WERI-Rb-1 (cell line): ENCODE measurements at regions not wholly inside any gene's neighbourhood (a gene's known extent, or its start where the extent isn't known, plus 50 kb on each side); places are given as distances from the start of the nearest gene placed in this dataset.

ENCODE experiments used
- DNase-seq: peaks from one replicate; pipeline ENCODE4 v3.0.0-alpha.2; 2020
- H3K27ac ChIP-seq: fragments of 250-450 bp; sonication (Bioruptor Pico); 2 replicates; pipeline ENCODE4 v1.5.1; 2020; ENCODE audit warnings: mild to moderate bottlenecking, moderate library complexity
- H3K27me3 ChIP-seq: fragments of 250-450 bp; sonication (Bioruptor Pico); 2 replicates; pipeline ENCODE4 v1.5.1; 2021; ENCODE audit warnings: mild to moderate bottlenecking, low read depth, moderate library complexity; ENCODE audit not compliant: insufficient read depth, severe bottlenecking
- H3K36me3 ChIP-seq: fragments of 250-450 bp; sonication (Bioruptor Pico); 2 replicates; pipeline ENCODE4 v1.5.1; 2020; ENCODE audit warnings: mild to moderate bottlenecking, moderate library complexity
- H3K4me3 ChIP-seq: 2 replicates; pipeline ENCODE4 v1.5.1; 2011; ENCODE audit warnings: low read depth, mild to moderate bottlenecking, control low read depth, low read length
- H3K9me3 ChIP-seq: fragments of 250-450 bp; sonication (Bioruptor Pico); 2 replicates; pipeline ENCODE4 v1.5.1; 2021; ENCODE audit warnings: mild to moderate bottlenecking, moderate library complexity; ENCODE audit not compliant: severe bottlenecking
- TF ChIP-seq, protein P1 (sequence below): IDR thresholded peaks from 2 replicates; pipeline ENCODE4 v1.5.1; 2011; ENCODE audit warnings: low read depth, mild to moderate bottlenecking, control low read depth, inconsistent platforms, low read length

DNA sequence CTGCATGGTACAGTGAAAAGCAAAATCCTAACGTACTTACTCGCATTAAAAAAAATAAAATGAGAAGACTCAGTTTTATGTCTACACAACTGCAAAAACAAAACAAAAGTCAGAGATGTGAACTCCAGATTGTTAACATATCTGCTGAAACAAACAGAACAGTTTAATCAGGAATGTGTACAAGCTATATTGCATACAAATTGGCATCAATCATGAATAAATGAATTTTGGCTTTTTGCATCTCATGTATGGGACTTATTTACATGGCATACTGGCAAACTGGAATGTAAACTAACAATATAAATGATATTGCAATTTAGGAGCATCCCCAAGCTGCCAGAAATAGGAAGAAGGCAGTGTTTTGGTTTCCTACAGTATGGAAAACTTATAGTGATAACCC lies 79.6 kb upstream of the NSMCE3 start:
- Histone ChIP-seq H3K27ac (no peak overlapping the region), H3K9me3 (no peaks in the 10 kb centered on the region), H3K4me3 (no peak overlapping the region), H3K27me3 (peaks cover 89% of the 10 kb centered on the region), H3K36me3 (no peaks in the 10 kb centered on the region)
- TF ChIP-seq, protein P1, sequence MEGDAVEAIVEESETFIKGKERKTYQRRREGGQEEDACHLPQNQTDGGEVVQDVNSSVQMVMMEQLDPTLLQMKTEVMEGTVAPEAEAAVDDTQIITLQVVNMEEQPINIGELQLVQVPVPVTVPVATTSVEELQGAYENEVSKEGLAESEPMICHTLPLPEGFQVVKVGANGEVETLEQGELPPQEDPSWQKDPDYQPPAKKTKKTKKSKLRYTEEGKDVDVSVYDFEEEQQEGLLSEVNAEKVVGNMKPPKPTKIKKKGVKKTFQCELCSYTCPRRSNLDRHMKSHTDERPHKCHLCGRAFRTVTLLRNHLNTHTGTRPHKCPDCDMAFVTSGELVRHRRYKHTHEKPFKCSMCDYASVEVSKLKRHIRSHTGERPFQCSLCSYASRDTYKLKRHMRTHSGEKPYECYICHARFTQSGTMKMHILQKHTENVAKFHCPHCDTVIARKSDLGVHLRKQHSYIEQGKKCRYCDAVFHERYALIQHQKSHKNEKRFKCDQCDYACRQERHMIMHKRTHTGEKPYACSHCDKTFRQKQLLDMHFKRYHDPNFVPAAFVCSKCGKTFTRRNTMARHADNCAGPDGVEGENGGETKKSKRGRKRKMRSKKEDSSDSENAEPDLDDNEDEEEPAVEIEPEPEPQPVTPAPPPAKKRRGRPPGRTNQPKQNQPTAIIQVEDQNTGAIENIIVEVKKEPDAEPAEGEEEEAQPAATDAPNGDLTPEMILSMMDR = no peak
- DNase-seq = no peak

DNA sequence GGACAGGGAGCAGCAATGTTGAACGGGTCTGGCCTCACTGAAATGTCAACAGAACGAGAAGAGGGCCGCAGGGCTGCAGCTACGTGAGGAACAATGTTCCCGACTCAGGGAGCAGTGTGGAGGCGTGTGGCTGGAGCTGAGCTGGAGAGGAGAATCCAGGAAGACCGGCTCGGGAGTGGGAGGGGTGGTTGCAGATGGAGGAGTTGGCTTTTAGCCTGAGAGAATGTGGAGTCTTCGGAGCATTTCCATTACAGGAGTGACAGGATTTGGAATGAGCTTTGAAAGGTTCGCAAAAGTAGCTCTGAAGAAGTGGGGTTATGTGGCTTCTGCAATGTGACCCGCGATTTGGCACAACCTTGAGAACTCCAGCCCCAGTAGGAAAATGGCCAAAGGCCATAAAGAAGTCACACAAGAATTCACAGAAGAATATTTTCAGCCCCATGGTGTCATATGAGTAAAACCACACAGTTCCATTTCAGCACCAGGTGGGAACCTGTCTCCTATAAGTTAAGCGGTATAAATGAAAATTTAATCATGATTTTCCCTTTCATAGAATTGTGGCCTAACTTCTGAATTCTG lies 78.8 kb upstream of the NSMCE3 start:
- TF ChIP-seq, protein P1 = no peak
- Histone ChIP-seq H3K36me3 (no peaks in the 10 kb centered on the region), H3K27ac (no peak overlapping the region), H3K9me3 (no peaks in the 10 kb centered on the region), H3K27me3 (peaks cover 89% of the 10 kb centered on the region), H3K4me3 (no peak overlapping the region)
- no peak for DNase-seq

DNA sequence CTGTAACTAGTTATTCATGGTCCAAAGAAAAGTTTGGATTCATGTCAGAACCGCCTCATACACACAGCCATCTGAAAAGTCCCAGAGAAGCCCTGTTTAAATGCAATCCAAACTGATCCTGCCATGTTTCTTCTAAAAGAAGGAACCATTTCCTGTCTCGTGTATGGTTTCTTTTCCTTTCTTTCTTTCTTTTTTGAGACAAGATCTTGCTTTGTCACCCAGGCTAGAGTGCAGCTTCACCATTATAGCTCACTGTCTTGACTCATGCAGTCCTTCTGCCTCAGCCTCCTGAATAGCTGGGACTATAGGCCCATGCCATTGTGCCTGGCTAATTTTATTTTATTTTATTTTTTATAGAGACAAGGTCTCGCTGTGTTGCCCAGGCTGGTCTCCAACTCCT lies 77.4 kb upstream of the NSMCE3 start:
- Histone ChIP-seq H3K9me3 (no peaks in the 10 kb centered on the region), H3K4me3 (no peak overlapping the region), H3K36me3 (no peaks in the 10 kb centered on the region), H3K27ac (no peak overlapping the region), H3K27me3 (peaks cover 92% of the 10 kb centered on the region)
- TF ChIP-seq, protein P1 = no peak
- DNase-seq = no peak

DNA sequence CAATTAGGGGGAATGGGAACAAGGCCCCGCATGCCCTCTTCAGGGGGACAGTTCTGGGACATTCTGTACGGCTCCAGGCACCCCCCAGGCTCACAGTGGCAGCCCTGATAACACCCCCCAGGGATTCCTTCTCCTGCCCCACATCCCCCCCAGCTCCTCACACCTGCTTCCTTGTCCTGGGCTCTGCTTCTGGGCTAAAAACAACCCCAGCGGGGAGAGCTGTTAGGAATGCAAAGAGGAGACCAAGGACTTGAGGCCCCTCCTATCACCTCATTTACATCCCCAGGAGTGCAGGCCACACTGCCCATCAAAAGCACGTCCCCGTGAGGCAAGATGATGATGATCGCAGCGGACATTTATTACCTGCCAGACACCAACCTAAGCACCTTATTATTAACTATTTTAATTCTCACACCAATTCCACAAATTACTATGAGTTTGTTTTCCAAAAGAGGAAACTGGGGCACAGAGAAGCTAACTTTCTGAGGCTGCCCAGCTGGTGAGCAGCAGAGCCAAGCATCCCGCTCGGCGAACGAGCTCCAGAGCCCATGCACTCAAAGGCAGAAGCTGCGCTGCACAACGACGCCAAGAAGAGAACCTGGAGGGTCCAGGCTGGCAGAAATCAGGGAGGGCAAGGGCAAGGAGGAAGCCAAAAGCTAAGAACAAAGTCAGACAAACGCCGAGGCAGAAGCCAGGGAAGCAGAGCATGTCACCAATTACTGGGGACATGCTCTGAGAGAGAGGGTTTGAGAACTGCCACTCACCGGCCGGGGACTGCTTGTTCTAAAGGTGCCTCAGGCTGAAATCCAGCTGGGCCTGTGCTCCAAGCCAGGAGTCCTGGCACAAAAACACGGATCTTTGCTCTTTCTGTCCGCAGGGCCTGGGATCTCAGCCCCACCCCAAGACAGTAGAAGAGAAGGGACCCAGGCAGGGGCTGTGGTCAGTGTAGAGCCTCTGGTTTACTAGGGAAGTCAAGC lies 76.2 kb upstream of the NSMCE3 start:
- H3K36me3 ChIP-seq = no peaks in the 10 kb centered on the region
- H3K27ac ChIP-seq = no peak overlapping the region
- H3K27me3 ChIP-seq = peaks cover 98% of the 10 kb centered on the region
- TF ChIP-seq, protein P1 = no peak
- DNase-seq = no peak
- no peak overlapping the region for H3K4me3 ChIP-seq
- H3K9me3 ChIP-seq = no peaks in the 10 kb centered on the region

DNA sequence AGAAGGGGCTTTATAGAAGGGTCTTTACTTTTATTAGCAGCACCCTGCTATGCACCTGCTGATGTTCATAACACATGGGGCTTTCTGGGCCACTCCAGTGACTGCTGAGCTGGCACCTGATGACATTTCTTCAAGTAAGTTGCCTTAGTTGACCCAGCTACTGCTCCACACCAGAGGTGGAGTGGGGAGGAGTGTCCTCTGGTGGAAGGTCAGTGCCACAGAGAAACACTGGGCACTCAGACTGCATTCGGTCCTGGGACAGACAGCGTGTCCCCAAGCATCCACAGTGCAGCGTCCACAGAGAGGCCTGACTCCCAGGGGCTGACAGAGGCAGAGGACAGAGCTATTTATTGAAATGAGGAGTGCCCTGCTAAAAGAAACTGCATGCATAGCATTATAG lies 74.9 kb upstream of the NSMCE3 start:
- H3K27ac ChIP-seq = no peak overlapping the region
- H3K4me3 ChIP-seq = no peak overlapping the region
- H3K27me3 ChIP-seq = peaks cover 99% of the 10 kb centered on the region
- TF ChIP-seq, protein P1 = no peak
- no peaks in the 10 kb centered on the region for H3K9me3 ChIP-seq
- DNase-seq = no peak
- H3K36me3 ChIP-seq = no peaks in the 10 kb centered on the region
